ENCODE measurements at regions not wholly inside any gene's neighbourhood (a gene's known extent, or its start where the extent isn't known, plus 50 kb on each side); places are given as distances from the start of the nearest gene placed in this dataset.

- TF ChIP-seq POLR2A (IDR thresholded peaks at IDR 0.05) = no peak
- TF ChIP-seq CTCF (IDR thresholded peaks at IDR 0.05) = no peak
These were observed 167.6 kb downstream of the LNPK start for GRCh38 chr2:175834477-175834876.
